ENCODE measurements at regions not wholly inside any gene's neighbourhood (a gene's known extent, or its start where the extent isn't known, plus 50 kb on each side); places are given as distances from the start of the nearest gene placed in this dataset.
"Not testable (repeated sequence)": the region's sequence is repeated elsewhere in the genome, so short reads cannot be mapped to it uniquely, and the experiment has no call there.

DNA sequence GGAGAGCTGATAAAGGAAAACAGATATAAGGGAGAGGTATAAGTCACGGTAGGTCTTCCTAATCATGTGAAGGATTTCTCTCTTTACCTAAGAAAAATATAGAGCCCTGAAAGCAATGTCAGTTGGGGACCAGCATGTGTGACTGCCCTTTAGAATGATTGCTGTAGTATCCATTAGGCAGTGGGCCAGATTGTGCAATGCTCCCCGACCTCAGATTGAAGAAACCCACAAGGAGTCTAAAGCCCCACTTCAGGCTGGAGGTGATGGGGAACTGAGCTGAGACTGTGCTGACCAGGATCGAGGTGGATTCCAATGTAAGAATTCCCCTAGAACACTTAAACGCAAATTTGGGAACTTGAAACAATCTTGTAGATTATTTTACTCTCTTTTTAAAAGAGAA, 614.4 kb downstream of the LIG4 start:
- intact Hi-C loops (cut with micrococcal nuclease) = no loop called here
- CTCF ChIA-PET = no interaction called here
- Mint-ChIP-seq H3K27me3 (ENCODE audit: insufficient read depth, unreplicated experiment) (no peaks in the 10 kb centered on the region), H3K27ac (ENCODE audit: low read depth, unreplicated experiment) (no peak overlapping the region), H3K4me1 (ENCODE audit: insufficient read depth, unreplicated experiment) (no peaks in the 10 kb centered on the region), H3K36me3 (ENCODE audit: insufficient read depth, unreplicated experiment) (no peaks in the 10 kb centered on the region), H3K4me3 (ENCODE audit: unreplicated experiment) (no peak overlapping the region), H3K9me3 (ENCODE audit: unreplicated experiment) (peaks cover 22% of the 10 kb centered on the region)
- DNase-seq (ENCODE audit: unreplicated experiment) = peak; percentile 9
- BruUV-seq (replicated peaks) = no TSS peak
- POLR2A ChIA-PET = no interaction called here
- TF ChIP-seq, protein P1, sequence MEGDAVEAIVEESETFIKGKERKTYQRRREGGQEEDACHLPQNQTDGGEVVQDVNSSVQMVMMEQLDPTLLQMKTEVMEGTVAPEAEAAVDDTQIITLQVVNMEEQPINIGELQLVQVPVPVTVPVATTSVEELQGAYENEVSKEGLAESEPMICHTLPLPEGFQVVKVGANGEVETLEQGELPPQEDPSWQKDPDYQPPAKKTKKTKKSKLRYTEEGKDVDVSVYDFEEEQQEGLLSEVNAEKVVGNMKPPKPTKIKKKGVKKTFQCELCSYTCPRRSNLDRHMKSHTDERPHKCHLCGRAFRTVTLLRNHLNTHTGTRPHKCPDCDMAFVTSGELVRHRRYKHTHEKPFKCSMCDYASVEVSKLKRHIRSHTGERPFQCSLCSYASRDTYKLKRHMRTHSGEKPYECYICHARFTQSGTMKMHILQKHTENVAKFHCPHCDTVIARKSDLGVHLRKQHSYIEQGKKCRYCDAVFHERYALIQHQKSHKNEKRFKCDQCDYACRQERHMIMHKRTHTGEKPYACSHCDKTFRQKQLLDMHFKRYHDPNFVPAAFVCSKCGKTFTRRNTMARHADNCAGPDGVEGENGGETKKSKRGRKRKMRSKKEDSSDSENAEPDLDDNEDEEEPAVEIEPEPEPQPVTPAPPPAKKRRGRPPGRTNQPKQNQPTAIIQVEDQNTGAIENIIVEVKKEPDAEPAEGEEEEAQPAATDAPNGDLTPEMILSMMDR (IDR thresholded peaks at IDR 0.05; ENCODE audit: unreplicated experiment) = no peak

- BruUV-seq (replicated peaks); H3K27ac Mint-ChIP-seq (ENCODE audit: low read depth, unreplicated experiment); POLR2A ChIA-PET; CTCF ChIA-PET; H3K4me3 Mint-ChIP-seq (ENCODE audit: unreplicated experiment); DNase-seq (ENCODE audit: unreplicated experiment); intact Hi-C loops (cut with micrococcal nuclease); H3K36me3 Mint-ChIP-seq (ENCODE audit: insufficient read depth, unreplicated experiment); H3K4me1 Mint-ChIP-seq (ENCODE audit: insufficient read depth, unreplicated experiment); H3K27me3 Mint-ChIP-seq (ENCODE audit: insufficient read depth, unreplicated experiment): not testable (repeated sequence)
- H3K9me3 Mint-ChIP-seq (ENCODE audit: unreplicated experiment) = peaks cover 14% of the 10 kb centered on the region
Measured at GRCh38 chr13:107596306-107596705, 619.0 kb downstream of the LIG4 start.

DNA sequence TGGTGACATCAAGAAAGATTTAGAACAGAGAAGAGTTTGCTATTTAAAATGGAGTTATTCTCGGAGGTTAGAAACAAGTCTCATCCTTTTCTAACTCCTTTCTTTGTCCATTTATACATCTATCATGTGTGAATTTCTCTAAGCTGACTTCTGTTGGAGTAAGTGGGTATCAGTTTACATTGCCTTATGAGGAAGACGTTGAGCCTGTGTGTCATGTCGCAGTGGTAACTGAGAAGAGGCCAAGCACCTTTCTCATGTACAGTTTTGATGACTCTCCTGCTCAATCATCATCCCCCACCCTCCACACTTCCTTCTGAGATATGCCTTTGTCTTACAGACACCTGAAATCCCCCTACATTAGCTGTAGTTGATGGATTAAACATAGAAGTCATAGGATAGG, 624.8 kb downstream of the LIG4 start:
- H3K36me3 Mint-ChIP-seq (ENCODE audit: insufficient read depth, unreplicated experiment) = no peaks in the 10 kb centered on the region
- no peaks in the 10 kb centered on the region for H3K27me3 Mint-ChIP-seq (ENCODE audit: insufficient read depth, unreplicated experiment)
- no peaks in the 10 kb centered on the region for H3K4me1 Mint-ChIP-seq (ENCODE audit: insufficient read depth, unreplicated experiment)
- POLR2A ChIA-PET = no interaction called here
- H3K4me3 Mint-ChIP-seq (ENCODE audit: unreplicated experiment) = no peak overlapping the region
- CTCF ChIA-PET = interaction anchor here (0.7 kb wide), 1 partner anchor 463 kb away, joined by 3 read pairs; no protein-coding TSS in a partner anchor
- intact Hi-C loops (cut with micrococcal nuclease) = no loop called here
- H3K27ac Mint-ChIP-seq (ENCODE audit: low read depth, unreplicated experiment) = no peak overlapping the region
- BruUV-seq (replicated peaks) = no TSS peak
- TF ChIP-seq, protein P1 (IDR thresholded peaks at IDR 0.05; ENCODE audit: unreplicated experiment) = no peak
- DNase-seq (ENCODE audit: unreplicated experiment) = no peak
- H3K9me3 Mint-ChIP-seq (ENCODE audit: unreplicated experiment) = no peaks in the 10 kb centered on the region

- ChIA-PET POLR2A (no interaction called here), CTCF (no interaction called here)
- Mint-ChIP-seq H3K4me1 (ENCODE audit: insufficient read depth, unreplicated experiment) (no peaks in the 10 kb centered on the region), H3K9me3 (ENCODE audit: unreplicated experiment) (no peaks in the 10 kb centered on the region), H3K27ac (ENCODE audit: low read depth, unreplicated experiment) (no peak overlapping the region), H3K4me3 (ENCODE audit: unreplicated experiment) (no peak overlapping the region), H3K27me3 (ENCODE audit: insufficient read depth, unreplicated experiment) (no peaks in the 10 kb centered on the region), H3K36me3 (ENCODE audit: insufficient read depth, unreplicated experiment) (no peaks in the 10 kb centered on the region)
- intact Hi-C loops (cut with micrococcal nuclease) = no loop called here
- TF ChIP-seq, protein P1 (IDR thresholded peaks at IDR 0.05; ENCODE audit: unreplicated experiment) = no peak
- BruUV-seq (replicated peaks) = no TSS peak
- no peak for DNase-seq (ENCODE audit: unreplicated experiment)
Measured at GRCh38 chr13:107587681-107588080, 627.7 kb downstream of the LIG4 start.

DNA sequence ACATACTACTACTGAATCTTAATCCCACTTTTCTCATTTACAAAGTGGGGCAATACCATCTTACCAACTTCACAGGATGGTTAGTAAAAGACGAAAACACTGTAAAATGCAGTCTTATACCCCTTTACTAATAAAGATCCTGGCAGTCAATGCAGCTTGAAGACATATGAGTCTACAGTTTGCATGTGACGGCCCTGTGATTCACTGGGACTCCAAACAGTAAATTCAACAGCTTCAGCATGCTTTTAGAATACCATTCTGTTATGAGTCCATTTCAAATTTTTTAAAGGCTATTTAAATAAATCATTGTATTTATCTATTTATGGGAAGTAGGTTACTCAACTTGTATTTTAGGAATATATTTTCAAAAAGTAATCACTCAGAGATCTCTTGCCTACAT, 629.1 kb downstream of the LIG4 start:
- no peaks in the 10 kb centered on the region for H3K4me1 Mint-ChIP-seq (ENCODE audit: insufficient read depth, unreplicated experiment)
- H3K27me3 Mint-ChIP-seq (ENCODE audit: insufficient read depth, unreplicated experiment) = no peaks in the 10 kb centered on the region
- no TSS peak for BruUV-seq (replicated peaks)
- DNase-seq (ENCODE audit: unreplicated experiment) = no peak
- no peak overlapping the region for H3K4me3 Mint-ChIP-seq (ENCODE audit: unreplicated experiment)
- intact Hi-C loops (cut with micrococcal nuclease) = no loop called here
- no peaks in the 10 kb centered on the region for H3K36me3 Mint-ChIP-seq (ENCODE audit: insufficient read depth, unreplicated experiment)
- ChIA-PET CTCF (no interaction called here), POLR2A (no interaction called here)
- TF ChIP-seq, protein P1 (IDR thresholded peaks at IDR 0.05; ENCODE audit: unreplicated experiment) = no peak
- no peak overlapping the region for H3K27ac Mint-ChIP-seq (ENCODE audit: low read depth, unreplicated experiment)
- H3K9me3 Mint-ChIP-seq (ENCODE audit: unreplicated experiment) = no peaks in the 10 kb centered on the region

All from MCF 10A (cell line).